H9 (cell line): ENCODE measurements at regions not wholly inside any gene's neighbourhood (a gene's known extent, or its start where the extent isn't known, plus 50 kb on each side); places are given as distances from the start of the nearest gene placed in this dataset.

Source experiments
- DNase-seq: peaks from one replicate; pipeline ENCODE4 v3.0.0-alpha.2; 2017
- H2AFZ ChIP-seq: one replicate; pipeline ENCODE4 v1.6.1; 2013; ENCODE audit warnings: mild to moderate bottlenecking, low read length, control low read depth, moderate library complexity
- H2AK5ac ChIP-seq: 2 replicates; pipeline ENCODE4 v1.6.1; 2013; ENCODE audit warnings: low read length, control low read depth, mixed read lengths; ENCODE audit not compliant: insufficient read length
- H2BK120ac ChIP-seq: one replicate; pipeline ENCODE4 v1.6.1; 2013; ENCODE audit warnings: low read depth, mild to moderate bottlenecking, low read length, control low read depth, inconsistent platforms; ENCODE audit not compliant: poor library complexity, severe bottlenecking
- H2BK12ac ChIP-seq: 2 replicates; pipeline ENCODE4 v1.6.1; 2013; ENCODE audit warnings: low read length, control low read depth, mixed read lengths, low read depth; ENCODE audit not compliant: insufficient read length
- H2BK15ac ChIP-seq: 2 replicates; pipeline ENCODE4 v1.6.1; 2013; ENCODE audit warnings: low read depth, low read length, control low read depth
- H2BK20ac ChIP-seq: one replicate; pipeline ENCODE4 v1.6.1; 2013; ENCODE audit warnings: low read depth, mild to moderate bottlenecking, low read length, control low read depth, inconsistent platforms; ENCODE audit not compliant: poor library complexity, severe bottlenecking
- H2BK5ac ChIP-seq: 2 replicates; pipeline ENCODE4 v1.6.1; 2013; ENCODE audit warnings: low read length, control low read depth, mixed read lengths; ENCODE audit not compliant: insufficient read length
- H3K14ac ChIP-seq: 2 replicates; pipeline ENCODE4 v1.6.1; 2013; ENCODE audit warnings: low read length, control low read depth; ENCODE audit not compliant: insufficient read depth
- H3K18ac ChIP-seq: 2 replicates; pipeline ENCODE4 v1.6.1; 2013; ENCODE audit warnings: low read depth, mild to moderate bottlenecking, mixed read lengths, low read length, control low read depth; ENCODE audit not compliant: insufficient read length
- H3K23ac ChIP-seq: 2 replicates; pipeline ENCODE4 v1.6.1; 2013; ENCODE audit warnings: low read length, control low read depth, mixed read lengths, low read depth; ENCODE audit not compliant: insufficient read length
- H3K23me2 ChIP-seq: 2 replicates; pipeline ENCODE4 v1.6.1; 2013; ENCODE audit warnings: low read depth, mild to moderate bottlenecking, mixed read lengths, low read length, control low read depth; ENCODE audit not compliant: insufficient read length, poor library complexity, severe bottlenecking
- H3K27ac ChIP-seq: 2 replicates; pipeline ENCODE4 v1.5.1; 2013; ENCODE audit warnings: low read length, control low read depth, mixed read lengths, low read depth; ENCODE audit not compliant: insufficient read length
- H3K27me3 ChIP-seq: 2 replicates; pipeline ENCODE4 v1.6.1; 2013; ENCODE audit warnings: low read length, control low read depth, inconsistent platforms; ENCODE audit not compliant: insufficient read depth
- H3K4ac ChIP-seq: 2 replicates; pipeline ENCODE4 v1.6.1; 2013; ENCODE audit warnings: low read depth, mild to moderate bottlenecking, control low read depth, inconsistent platforms, low read length, moderate library complexity
- H3K4me1 ChIP-seq: 2 replicates; pipeline ENCODE4 v1.6.1; 2013; ENCODE audit warnings: low read length, control low read depth, inconsistent platforms; ENCODE audit not compliant: insufficient read depth
- H3K4me2 ChIP-seq: 2 replicates; pipeline ENCODE4 v1.6.1; 2013; ENCODE audit warnings: low read length, control low read depth, mixed read lengths; ENCODE audit not compliant: insufficient read length, insufficient read depth
- H3K56ac ChIP-seq: 2 replicates; pipeline ENCODE4 v1.6.1; 2013; ENCODE audit warnings: low read depth, mild to moderate bottlenecking, mixed read lengths, low read length, control low read depth; ENCODE audit not compliant: insufficient read length
- H3K79me1 ChIP-seq: 2 replicates; pipeline ENCODE4 v1.6.1; 2013; ENCODE audit warnings: low read depth, mild to moderate bottlenecking, moderate library complexity, low read length, control low read depth, inconsistent platforms; ENCODE audit not compliant: insufficient read depth, poor library complexity, severe bottlenecking
- H3K79me2 ChIP-seq: 2 replicates; pipeline ENCODE4 v1.6.1; 2013; ENCODE audit warnings: low read length, control low read depth, inconsistent platforms; ENCODE audit not compliant: insufficient read depth
- H3K9ac ChIP-seq: 2 replicates; pipeline ENCODE4 v1.6.1; 2013; ENCODE audit warnings: low read length, control low read depth, mixed read lengths; ENCODE audit not compliant: insufficient read length; ENCODE audit errors: extremely low read depth
- H3K9me3 ChIP-seq: one replicate; pipeline ENCODE4 v1.6.1; 2013; ENCODE audit warnings: low read depth, low read length, inconsistent platforms; ENCODE audit not compliant: control insufficient read depth
- H3T11ph ChIP-seq: one replicate; pipeline ENCODE4 v1.6.1; 2013; ENCODE audit warnings: mild to moderate bottlenecking, low read length, control low read depth, inconsistent platforms
- H4K20me1 ChIP-seq: one replicate; pipeline ENCODE4 v1.6.1; 2013; ENCODE audit not compliant: control insufficient read depth, insufficient read length, insufficient read depth
- H4K5ac ChIP-seq: 2 replicates; pipeline ENCODE4 v1.6.1; 2013; ENCODE audit warnings: low read depth, mild to moderate bottlenecking, mixed read lengths, low read length, control low read depth; ENCODE audit not compliant: insufficient read length
- H4K8ac ChIP-seq: replicated peaks from 2 replicates; pipeline ENCODE4 v1.6.1; 2013; ENCODE audit warnings: low read length, control low read depth, mixed read lengths, low read depth; ENCODE audit not compliant: insufficient read length
- H4K91ac ChIP-seq: 2 replicates; pipeline ENCODE4 v1.6.1; 2013; ENCODE audit warnings: low read depth, mild to moderate bottlenecking, moderate library complexity, mixed read lengths, low read length, control low read depth; ENCODE audit not compliant: insufficient read length
- H3K27ac Mint-ChIP-seq, 3 experiments: 2 replicates in 2 of 3; 3 replicates in 1 of 3; pipeline ENCODE4 v1.8.0; 2020 to 2021; ENCODE audit warnings: mixed read lengths in 3 of 3, mild to moderate bottlenecking in 1 of 3, moderate library complexity in 1 of 3
- H3K27me3 Mint-ChIP-seq: 2 replicates; pipeline ENCODE4 v1.8.0; 2021; ENCODE audit warnings: low read depth, mild to moderate bottlenecking, moderate library complexity, mixed read lengths
- H3K36me3 Mint-ChIP-seq, 3 experiments: 2 replicates in 2 of 3; 3 replicates in 1 of 3; pipeline ENCODE4 v1.8.0; 2020 to 2021; ENCODE audit warnings: low read depth in 3 of 3, mixed read lengths in 3 of 3; ENCODE audit not compliant: insufficient read depth in 1 of 3
- H3K4me1 Mint-ChIP-seq, 2 experiments: 2 replicates each; pipeline ENCODE4 v1.8.0; 2020; ENCODE audit warnings: mixed read lengths in 2 of 2
- H3K4me3 Mint-ChIP-seq, 2 experiments: 2 replicates in 1 of 2; 3 replicates in 1 of 2; pipeline ENCODE4 v1.8.0; 2020 to 2021; ENCODE audit warnings: mild to moderate bottlenecking in 2 of 2, mixed read lengths in 2 of 2, moderate library complexity in 1 of 2
- H3K9me3 Mint-ChIP-seq, 2 experiments: 2 replicates in 1 of 2; 3 replicates in 1 of 2; pipeline ENCODE4 v1.8.0; 2020; ENCODE audit warnings: mild to moderate bottlenecking in 2 of 2, mixed read lengths in 2 of 2, moderate library complexity in 1 of 2
- TF ChIP-seq, protein P1 (sequence below): fragments of 200-600 bp; sonication (generic); conservative IDR thresholded peaks from 3 replicates; pipeline ENCODE4 v1.8.0; 2021; ENCODE audit warnings: antibody characterized with exemption, mild to moderate bottlenecking

DNA sequence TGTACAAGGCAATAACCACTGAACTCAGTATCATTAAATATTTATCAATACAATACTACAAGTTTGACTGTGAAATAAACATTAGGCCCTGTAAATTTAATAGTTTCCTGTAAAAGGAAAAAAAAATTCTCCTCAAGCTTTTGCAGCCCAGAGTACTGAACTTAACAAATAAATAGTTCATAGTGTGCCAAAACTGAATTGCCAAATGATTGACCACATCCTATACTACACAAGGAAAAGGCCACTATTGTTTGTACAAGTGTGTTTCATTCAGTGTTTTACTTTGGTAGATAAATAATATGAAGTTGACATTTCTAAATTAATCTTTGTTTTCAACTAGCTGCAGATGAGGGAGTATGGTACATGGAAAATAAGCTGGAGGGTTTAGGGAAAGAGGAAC lies 379.6 kb downstream of the FLRT2 start:
- H3K27me3 Mint-ChIP-seq, result no peaks in the 10 kb centered on the region
- Histone ChIP-seq H3K27ac (no peak overlapping the region), H3K4me1 (no peaks in the 10 kb centered on the region), H3K56ac (no peak overlapping the region), H3K4me2 (no peak overlapping the region), H3K9me3 (no peaks in the 10 kb centered on the region), H4K20me1 (no peaks in the 10 kb centered on the region), H4K8ac (no peak overlapping the region), H2BK5ac (no peak overlapping the region), H3T11ph (no peak overlapping the region), H4K5ac (no peak overlapping the region), H4K91ac (no peak overlapping the region), H2BK120ac (no peak overlapping the region), H3K4ac (no peak overlapping the region), H2AK5ac (no peak overlapping the region), H3K9ac (no peak overlapping the region), H3K79me1 (no peaks in the 10 kb centered on the region), H3K23ac (no peak overlapping the region), H2AFZ (no peak overlapping the region), H2BK12ac (no peak overlapping the region), H2BK20ac (no peak overlapping the region), H3K14ac (no peak overlapping the region), H2BK15ac (no peak overlapping the region), H3K79me2 (no peaks in the 10 kb centered on the region), H3K27me3 (no peaks in the 10 kb centered on the region), H3K23me2 (no peaks in the 10 kb centered on the region), H3K18ac (no peak overlapping the region)
- DNase-seq, result no peak
- TF ChIP-seq, protein P1, sequence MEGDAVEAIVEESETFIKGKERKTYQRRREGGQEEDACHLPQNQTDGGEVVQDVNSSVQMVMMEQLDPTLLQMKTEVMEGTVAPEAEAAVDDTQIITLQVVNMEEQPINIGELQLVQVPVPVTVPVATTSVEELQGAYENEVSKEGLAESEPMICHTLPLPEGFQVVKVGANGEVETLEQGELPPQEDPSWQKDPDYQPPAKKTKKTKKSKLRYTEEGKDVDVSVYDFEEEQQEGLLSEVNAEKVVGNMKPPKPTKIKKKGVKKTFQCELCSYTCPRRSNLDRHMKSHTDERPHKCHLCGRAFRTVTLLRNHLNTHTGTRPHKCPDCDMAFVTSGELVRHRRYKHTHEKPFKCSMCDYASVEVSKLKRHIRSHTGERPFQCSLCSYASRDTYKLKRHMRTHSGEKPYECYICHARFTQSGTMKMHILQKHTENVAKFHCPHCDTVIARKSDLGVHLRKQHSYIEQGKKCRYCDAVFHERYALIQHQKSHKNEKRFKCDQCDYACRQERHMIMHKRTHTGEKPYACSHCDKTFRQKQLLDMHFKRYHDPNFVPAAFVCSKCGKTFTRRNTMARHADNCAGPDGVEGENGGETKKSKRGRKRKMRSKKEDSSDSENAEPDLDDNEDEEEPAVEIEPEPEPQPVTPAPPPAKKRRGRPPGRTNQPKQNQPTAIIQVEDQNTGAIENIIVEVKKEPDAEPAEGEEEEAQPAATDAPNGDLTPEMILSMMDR, result no peak
- peaks cover 0 to under 1% of the 10 kb centered on the region in 2 experiments; a peak in 1 of 5 replicates for H3K9me3 Mint-ChIP-seq
- H3K4me1 Mint-ChIP-seq, result peaks cover 14 to 16% of the 10 kb centered on the region in 2 experiments
- H3K36me3 Mint-ChIP-seq, result no peaks in the 10 kb centered on the region
- H3K4me3 Mint-ChIP-seq, result no peak overlapping the region
- no peak overlapping the region for H3K27ac Mint-ChIP-seq
